CD4-positive, alpha-beta T cell treated with Interleukin-1 beta for 1 hour (primary cell): ENCODE measurements at regions not wholly inside any gene's neighbourhood (a gene's known extent, or its start where the extent isn't known, plus 50 kb on each side); places are given as distances from the start of the nearest gene placed in this dataset.
"Not testable (repeated sequence)": the region's sequence is repeated elsewhere in the genome, so short reads cannot be mapped to it uniquely, and the experiment has no call there.

ENCODE experiments used
- DNase-seq, 2 donors: peaks; one replicate each; pipeline ENCODE4 v3.0.0-alpha.2; 2020 to 2022

DNA sequence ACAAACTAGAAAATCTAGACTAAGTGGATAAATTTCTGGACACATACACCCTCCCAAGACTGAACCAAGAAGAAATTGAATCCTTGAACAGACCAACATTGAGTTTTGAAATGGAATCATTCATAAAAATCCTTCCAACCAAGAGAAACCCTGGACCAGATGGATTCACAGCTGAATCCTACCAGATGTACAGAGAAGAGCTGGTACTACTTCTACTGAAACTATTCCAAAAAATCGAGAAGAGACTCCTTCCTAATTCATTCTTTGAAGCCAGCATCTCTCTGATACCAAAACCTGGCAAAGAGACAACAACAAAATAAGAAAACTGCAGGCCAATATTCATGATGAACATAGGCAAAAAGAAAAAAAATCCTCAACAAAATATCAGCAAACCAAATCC lies 227.4 kb downstream of the RPAP3 start:
- no peak for DNase-seq

- no peak for DNase-seq
These were observed 232.7 kb downstream of the RPAP3 start for GRCh38 chr12:47473091-47473490.

GRCh38 chr12:47470349-47470748 lies 235.5 kb downstream of the RPAP3 start:
- not testable (repeated sequence) for DNase-seq

GRCh38 chr12:47463918-47464317 lies 241.9 kb downstream of the RPAP3 start:
- not testable (repeated sequence) for DNase-seq

DNA sequence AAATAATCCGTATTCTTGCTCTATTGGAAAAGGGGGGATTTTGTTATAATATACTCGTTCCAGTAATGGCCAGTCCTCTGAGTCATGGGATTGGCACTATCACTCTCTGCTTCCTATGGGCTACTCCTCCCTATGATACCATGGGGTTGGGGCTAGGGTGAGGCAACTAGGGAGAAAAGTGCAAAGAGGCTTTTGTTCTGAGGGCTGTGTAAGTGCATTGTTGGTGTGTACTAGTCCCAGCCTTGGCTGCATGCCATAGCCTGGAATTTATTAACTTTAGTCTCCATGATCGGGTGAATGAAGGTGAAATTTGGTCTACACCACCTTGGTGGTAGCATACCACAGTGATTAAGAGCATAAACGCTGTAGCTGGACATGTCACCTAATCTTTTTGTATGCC lies 247.6 kb downstream of the RPAP3 start:
- DNase-seq: no peak

GRCh38 chr12:47449797-47450196 lies 256.0 kb downstream of the RPAP3 start:
- DNase-seq: no peak

DNA sequence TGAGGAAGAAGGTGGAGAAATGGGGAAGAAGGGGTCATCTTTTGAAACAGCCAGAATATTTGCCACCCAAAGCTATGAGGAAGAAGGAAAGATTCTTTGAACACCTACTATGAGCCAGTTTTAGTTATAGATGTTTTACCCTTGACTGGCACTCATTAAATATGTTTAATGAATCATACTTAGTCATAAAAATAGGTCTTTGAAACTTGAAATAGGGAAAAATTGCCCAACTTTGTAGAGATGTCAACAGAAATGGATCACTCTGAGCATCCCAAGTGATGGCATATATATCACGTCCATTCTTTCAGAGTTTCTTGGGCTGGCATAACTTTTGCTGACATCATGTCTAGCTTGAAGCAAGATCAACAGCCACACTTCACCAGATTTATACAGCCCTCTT lies 263.5 kb downstream of the RPAP3 start:
- no peak for DNase-seq

DNA sequence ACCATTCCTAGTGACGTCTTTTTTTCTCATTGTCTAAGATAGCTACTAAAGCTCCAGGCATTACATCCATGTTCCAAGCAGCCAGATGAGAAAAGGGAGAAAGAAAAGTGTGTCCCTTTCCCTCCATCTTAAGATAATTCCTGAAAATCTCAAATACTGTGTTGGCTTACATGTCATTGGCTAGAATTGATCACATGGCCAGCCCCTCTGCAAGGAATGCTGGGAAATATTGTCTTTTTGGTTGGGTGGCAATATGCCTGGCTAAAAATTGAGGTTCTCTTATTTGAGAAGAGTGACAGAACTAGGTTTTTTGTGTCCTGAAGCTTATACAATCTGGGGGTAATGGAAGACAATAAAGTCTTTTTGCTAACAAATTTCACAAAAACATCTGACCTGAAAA lies 264.3 kb downstream of the RPAP3 start:
- DNase-seq: no peak

GRCh38 chr12:47438175-47438574 lies 267.7 kb downstream of the RPAP3 start:
- DNase-seq: no peak

DNA sequence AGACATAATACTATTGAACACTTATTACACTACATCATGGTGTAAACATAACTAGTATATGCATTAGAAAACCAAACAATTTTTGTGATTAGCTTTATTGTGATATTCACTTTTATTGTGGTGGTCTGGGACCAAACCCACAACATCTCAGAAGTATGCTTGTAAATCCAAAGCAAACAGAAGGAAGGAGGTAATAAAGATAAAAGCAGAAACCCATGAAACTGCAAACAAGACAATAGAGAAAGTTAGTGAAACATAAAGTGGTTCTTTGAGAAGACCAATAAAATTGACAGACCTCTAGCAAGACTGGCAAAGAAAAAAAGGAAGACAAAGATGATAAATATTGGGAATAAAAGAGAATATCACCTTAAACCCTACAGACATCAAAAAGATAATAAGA lies 268.3 kb downstream of the RPAP3 start:
- no peak for DNase-seq

GRCh38 chr12:47433876-47434275 lies 272.0 kb downstream of the RPAP3 start:
- no peak for DNase-seq

DNA sequence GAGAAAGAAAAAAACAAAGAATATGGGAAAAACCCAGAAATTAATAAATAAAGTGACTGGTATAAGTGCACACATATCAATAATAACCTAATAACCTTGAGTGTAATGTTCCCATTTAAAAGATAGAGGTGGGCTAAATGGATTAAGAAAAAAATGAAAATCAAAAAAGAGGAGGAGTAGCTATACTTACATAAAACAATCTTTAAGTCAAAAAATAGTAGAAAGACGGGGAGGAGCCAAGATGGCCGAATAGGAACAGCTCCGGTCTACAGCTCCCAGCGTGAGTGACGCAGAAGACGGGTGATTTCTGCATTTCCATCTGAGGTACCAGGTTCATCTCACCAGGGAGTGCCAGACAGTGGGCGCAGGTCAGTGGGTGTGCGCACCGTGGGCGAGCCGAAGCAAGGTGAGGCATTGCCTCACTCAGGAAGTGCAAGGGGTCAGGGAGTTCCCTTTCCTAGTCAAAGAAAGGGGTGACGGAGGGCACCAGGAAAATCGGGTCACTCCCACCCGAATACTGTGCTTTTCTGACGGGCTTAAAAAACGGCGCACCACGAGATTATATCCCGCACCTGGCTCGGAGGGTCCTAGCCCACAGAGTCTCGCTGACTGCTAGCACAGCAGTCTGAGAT lies 279.0 kb downstream of the RPAP3 start:
- DNase-seq: peak; percentile 66 to 68

DNA sequence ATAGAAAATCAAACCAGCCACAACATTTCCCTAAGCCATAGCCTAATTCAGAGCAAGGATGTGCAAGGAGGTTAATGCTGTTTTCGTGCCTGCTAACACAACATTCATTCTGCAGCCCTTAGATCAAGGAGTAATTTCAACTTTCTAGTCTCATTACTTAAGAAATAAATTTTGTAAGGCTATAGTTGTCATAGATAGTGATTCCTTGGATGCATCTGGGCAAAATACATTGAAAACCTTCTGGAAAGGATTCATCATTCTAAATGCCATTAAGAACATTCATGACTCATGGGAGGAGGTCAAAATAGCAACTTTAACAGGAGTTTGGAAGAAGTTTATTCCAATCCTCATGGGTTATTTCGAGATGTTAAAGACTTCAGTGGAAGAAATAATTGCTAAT lies 283.2 kb downstream of the RPAP3 start:
- DNase-seq: no peak

- no peak for DNase-seq
These were observed 286.3 kb downstream of the RPAP3 start for GRCh38 chr12:47419497-47419896.

DNA sequence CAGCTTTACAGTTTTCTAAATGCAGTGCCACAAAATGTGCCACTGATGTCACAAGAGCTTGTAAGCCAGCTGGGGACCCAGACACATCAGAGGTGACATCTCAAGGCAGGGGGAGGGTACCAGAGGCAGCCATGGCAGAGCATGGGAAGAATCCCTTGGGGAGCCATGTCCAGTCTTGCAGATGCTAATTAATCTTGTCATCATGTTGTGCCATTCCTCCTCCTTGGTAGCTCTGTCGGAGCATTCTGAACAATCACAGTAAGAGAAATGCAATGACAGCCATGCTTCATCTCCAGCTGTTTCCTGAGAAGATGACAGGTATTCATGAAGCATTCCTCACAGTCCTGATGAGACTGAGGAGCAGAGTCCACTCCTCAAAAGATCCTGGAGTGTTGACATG lies 287.9 kb downstream of the RPAP3 start:
- no peak for DNase-seq

GRCh38 chr12:47417121-47417520 lies 288.7 kb downstream of the RPAP3 start:
- no peak for DNase-seq

DNA sequence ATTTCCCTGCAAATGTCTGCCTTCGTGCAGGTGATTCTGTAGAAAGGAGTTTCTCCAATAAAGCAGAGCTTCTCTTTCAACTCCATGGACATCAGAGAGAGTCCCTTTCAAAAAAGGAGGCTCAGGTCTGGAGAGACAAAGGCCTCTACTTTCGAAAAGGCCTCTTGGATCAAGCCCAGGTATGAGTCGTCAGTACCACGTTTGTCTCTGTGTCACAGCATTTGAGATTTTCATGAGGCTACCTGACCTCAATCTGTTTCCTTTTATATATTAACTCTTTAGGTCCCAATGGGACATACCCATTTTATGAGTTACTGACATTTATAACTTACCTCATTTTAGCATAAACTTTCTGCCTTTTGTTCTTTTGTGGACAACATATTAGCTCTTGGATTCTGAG lies 290.8 kb downstream of the RPAP3 start:
- no peak for DNase-seq

- peak in 1 of 2 donors; percentile 41 for DNase-seq
These were observed 291.3 kb downstream of the RPAP3 start for GRCh38 chr12:47414511-47414910.

DNA sequence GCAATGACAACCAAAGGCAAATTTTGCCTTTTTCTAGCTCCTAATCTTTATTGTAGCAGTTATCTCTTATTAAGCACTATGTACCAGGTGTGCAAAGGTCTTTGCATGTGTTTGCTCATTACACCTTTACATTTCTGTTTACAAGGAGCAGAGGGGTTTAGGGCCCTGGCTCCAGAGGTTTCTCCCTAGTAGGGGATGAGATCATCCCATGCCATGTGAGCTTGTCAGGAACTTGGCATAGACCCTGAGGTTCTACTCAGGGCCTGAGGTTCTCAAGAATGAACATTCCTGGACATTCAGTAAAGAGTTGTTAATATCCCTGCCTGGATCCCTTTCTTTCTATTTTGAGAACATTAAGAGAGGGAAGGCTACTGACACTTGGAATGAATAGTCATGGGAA lies 292.0 kb downstream of the RPAP3 start:
- DNase-seq: no peak

- no peak for DNase-seq
These were observed 293.1 kb downstream of the RPAP3 start for GRCh38 chr12:47412601-47413236.

- DNase-seq: no peak
These were observed 293.9 kb downstream of the RPAP3 start for GRCh38 chr12:47411966-47412365.

- DNase-seq: no peak
These were observed 295.0 kb downstream of the RPAP3 start for GRCh38 chr12:47410862-47411261.

GRCh38 chr12:47410383-47410782 lies 295.4 kb downstream of the RPAP3 start:
- no peak for DNase-seq

- DNase-seq: no peak
These were observed 296.4 kb downstream of the RPAP3 start for GRCh38 chr12:47409310-47409987.
